H1 (cell line): ENCODE measurements at regions not wholly inside any gene's neighbourhood (a gene's known extent, or its start where the extent isn't known, plus 50 kb on each side); places are given as distances from the start of the nearest gene placed in this dataset.
"Not testable (repeated sequence)": the region's sequence is repeated elsewhere in the genome, so short reads cannot be mapped to it uniquely, and the experiment has no call there.

Experiments
- CTCF ChIA-PET: fragments of 300-600 bp; sonication (Branson Sonifier 250); formaldehyde crosslinking; loops from one replicate; lab custom pipeline; 2021; ENCODE audit not compliant: partially characterized antibody; lab: Charles Lee
- POLR2A ChIA-PET: fragments of 300-600 bp; sonication (Branson Sonifier 250); formaldehyde crosslinking; loops from one replicate; lab custom pipeline; 2021; ENCODE audit warnings: inconsistent platforms; ENCODE audit not compliant: partially characterized antibody; lab: Charles Lee
- DNase-seq, 2 experiments: peaks; one replicate each; pipeline versions ENCODE4 v3.0.0 to v3.0.0-alpha.2; 2010 to 2022; ENCODE audit warnings: low spot score in 2 of 2, low read depth in 1 of 2, mixed read lengths in 1 of 2
- FAIRE-seq: peaks from 2 replicates; lab custom pipeline; 2011; peaks lifted over from hg19 to GRCh38; lab: Jason Lieb, UNC
- H2AFZ ChIP-seq: 2 replicates; pipeline ENCODE4 v1.8.1; 2012; ENCODE audit warnings: low read length, inconsistent platforms
- H2AK5ac ChIP-seq: 2 replicates; pipeline ENCODE4 v1.6.1; 2013; ENCODE audit warnings: low read depth, low read length
- H2BK120ac ChIP-seq: replicated peaks from 2 replicates; pipeline ENCODE3; 2013; ENCODE audit warnings: low read depth, low read length, inconsistent platforms
- H2BK12ac ChIP-seq: 2 replicates; pipeline ENCODE4 v1.6.1; 2013; ENCODE audit warnings: low read depth, low read length
- H2BK15ac ChIP-seq: 2 replicates; pipeline ENCODE4 v1.6.1; 2013; ENCODE audit warnings: low read length
- H2BK20ac ChIP-seq: 2 replicates; pipeline ENCODE4 v1.6.1; 2013; ENCODE audit warnings: low read length
- H2BK5ac ChIP-seq: 2 replicates; pipeline ENCODE4 v1.6.1; 2013; ENCODE audit warnings: low read depth, low read length
- H3K14ac ChIP-seq: 2 replicates; pipeline ENCODE4 v1.6.1; 2013; ENCODE audit warnings: inconsistent platforms; ENCODE audit not compliant: insufficient read length
- H3K18ac ChIP-seq: 2 replicates; pipeline ENCODE4 v1.6.1; 2013; ENCODE audit warnings: low read length; ENCODE audit errors: extremely low read depth
- H3K23ac ChIP-seq: 2 replicates; pipeline ENCODE4 v1.6.1; 2013; ENCODE audit warnings: inconsistent platforms; ENCODE audit not compliant: insufficient read length
- H3K23me2 ChIP-seq: 2 replicates; pipeline ENCODE4 v1.6.1; 2013; ENCODE audit warnings: low read depth, low read length
- H3K27ac ChIP-seq: 2 replicates; pipeline ENCODE4 v1.6.1; 2011; ENCODE audit warnings: low read depth, low read length, inconsistent platforms
- H3K27me3 ChIP-seq, 4 experiments: replicated peaks in 1 of 4; 1 replicate in 1 of 4; 2 replicates in 3 of 4; pipeline versions ENCODE4 v1.6.1 to v1.8.1; 2011 to 2013; ENCODE audit warnings: low read length in 3 of 4, mild to moderate bottlenecking in 3 of 4, inconsistent platforms in 2 of 4, mixed read lengths in 2 of 4, moderate library complexity in 1 of 4; ENCODE audit not compliant: control insufficient read depth in 3 of 4, insufficient read depth in 3 of 4; ENCODE audit errors: extremely low read depth in 1 of 4
- H3K36me3 ChIP-seq, 4 experiments: 2 replicates each; pipeline versions ENCODE4 v1.6.1 to v1.8.1; 2011 to 2013; ENCODE audit warnings: mild to moderate bottlenecking in 4 of 4, low read length in 3 of 4, moderate library complexity in 2 of 4, control low read depth in 1 of 4, inconsistent platforms in 1 of 4; ENCODE audit not compliant: insufficient read depth in 4 of 4, control insufficient read depth in 2 of 4
- H3K4ac ChIP-seq: replicated peaks from 2 replicates; pipeline ENCODE3; 2013; ENCODE audit warnings: low read length, low read depth, mixed read lengths, inconsistent platforms; ENCODE audit not compliant: insufficient read length
- H3K4me1 ChIP-seq, 4 experiments: replicated peaks in 1 of 4; 1 replicate in 1 of 4; 2 replicates in 3 of 4; pipeline versions ENCODE4 v1.6.1 to v1.8.1; 2011 to 2013; ENCODE audit warnings: low read length in 3 of 4, inconsistent platforms in 2 of 4, mixed read lengths in 1 of 4; ENCODE audit not compliant: insufficient read depth in 4 of 4, control insufficient read depth in 3 of 4
- H3K4me2 ChIP-seq, 2 experiments: 2 replicates each; pipeline versions ENCODE4 v1.6.1 to v1.8.1; 2011 to 2013; ENCODE audit warnings: low read depth in 2 of 2, low read length in 2 of 2, control low read depth in 1 of 2, inconsistent platforms in 1 of 2, mild to moderate bottlenecking in 1 of 2; ENCODE audit not compliant: insufficient read depth in 1 of 2
- H3K4me3 ChIP-seq, 4 experiments: fragments of 200-600, 300-600 bp in 1 of 4; sonication (generic), shearing (Covaris generic), sonication (Bioruptor Twin) in 1 of 4; 2 replicates each; pipeline versions ENCODE4 v1.5.1 to v1.8.1; 2011 to 2016; ENCODE audit warnings: low read length in 4 of 4, low read depth in 3 of 4, control low read depth in 2 of 4, inconsistent platforms in 2 of 4, mild to moderate bottlenecking in 2 of 4, mixed read lengths in 1 of 4, moderate library complexity in 1 of 4; ENCODE audit not compliant: insufficient read depth in 2 of 4; ENCODE audit errors: extremely low read depth in 1 of 4
- H3K56ac ChIP-seq: replicated peaks from 2 replicates; pipeline ENCODE3; 2013; ENCODE audit warnings: low read depth, mild to moderate bottlenecking, mixed read lengths, low read length, inconsistent platforms; ENCODE audit not compliant: insufficient read length
- H3K79me1 ChIP-seq: 2 replicates; pipeline ENCODE4 v1.6.1; 2013; ENCODE audit warnings: low read depth, low read length, control low read depth
- H3K79me2 ChIP-seq, 2 experiments: 2 replicates each; pipeline versions ENCODE4 v1.6.1 to v1.8.1; 2012 to 2013; ENCODE audit warnings: low read length in 2 of 2, mild to moderate bottlenecking in 2 of 2, inconsistent platforms in 1 of 2; ENCODE audit not compliant: insufficient read depth in 2 of 2, control insufficient read depth in 1 of 2
- H3K9ac ChIP-seq, 4 experiments: replicated peaks in 1 of 4; 1 replicate in 1 of 4; 2 replicates in 3 of 4; pipeline versions ENCODE4 v1.6.1 to v1.8.1; 2011 to 2013; ENCODE audit warnings: low read depth in 3 of 4, low read length in 3 of 4, control low read depth in 2 of 4, mild to moderate bottlenecking in 2 of 4, moderate library complexity in 2 of 4, inconsistent platforms in 1 of 4; ENCODE audit errors: extremely low read depth in 1 of 4
- H3K9me3 ChIP-seq, 2 experiments: 2 replicates each; pipeline versions ENCODE4 v1.6.1 to v1.8.1; 2012 to 2013; ENCODE audit warnings: mild to moderate bottlenecking in 2 of 2, moderate library complexity in 2 of 2, control low read depth in 1 of 2, inconsistent platforms in 1 of 2, low read depth in 1 of 2, low read length in 1 of 2, mixed read lengths in 1 of 2; ENCODE audit not compliant: insufficient read depth in 2 of 2
- H4K20me1 ChIP-seq, 2 experiments: replicated peaks in 1 of 2; 2 replicates each; pipeline versions ENCODE3 to v1.8.1; 2011 to 2013; ENCODE audit warnings: inconsistent platforms in 2 of 2, low read length in 2 of 2, mild to moderate bottlenecking in 1 of 2; ENCODE audit not compliant: insufficient read depth in 2 of 2, control insufficient read depth in 1 of 2
- H4K5ac ChIP-seq: 2 replicates; pipeline ENCODE4 v1.6.1; 2013; ENCODE audit warnings: low read length, low read depth, mixed read lengths, inconsistent platforms; ENCODE audit not compliant: insufficient read length
- H4K8ac ChIP-seq: 2 replicates; pipeline ENCODE4 v1.8.0; 2013; ENCODE audit warnings: mild to moderate bottlenecking, moderate library complexity, low read length, inconsistent platforms; ENCODE audit not compliant: insufficient read depth; ENCODE audit errors: extremely low read depth
- H4K91ac ChIP-seq: replicated peaks from 2 replicates; pipeline ENCODE3; 2013; ENCODE audit warnings: low read length, mixed read lengths, inconsistent platforms; ENCODE audit not compliant: insufficient read length
- CBX5 ChIP-seq: fragments of 300-800, 300-1000 bp; sonication (generic); IDR thresholded peaks from 2 replicates; pipeline ENCODE4 v1.7.1; 2016; ENCODE audit warnings: antibody characterized with exemption, low read length, low read depth
- EP300 ChIP-seq, 2 experiments: IDR thresholded peaks; 1 replicate in 1 of 2; 2 replicates in 1 of 2; pipeline ENCODE4 v1.6.1; 2011 to 2012; ENCODE audit warnings: low read depth in 2 of 2, low read length in 2 of 2, mild to moderate bottlenecking in 2 of 2, borderline replicate concordance in 1 of 2, inconsistent platforms in 1 of 2, moderate library complexity in 1 of 2
- MAX ChIP-seq: IDR thresholded peaks from 2 replicates; pipeline ENCODE4 v1.6.1; 2012; ENCODE audit warnings: inconsistent platforms
- POLR2AphosphoS5 ChIP-seq: IDR thresholded peaks from 2 replicates; pipeline ENCODE4 v1.6.1; 2011; ENCODE audit warnings: low read depth, low read length
- SAP30 ChIP-seq: fragments of 300-600 bp; sonication (generic); IDR thresholded peaks from 2 replicates; pipeline ENCODE4 v1.7.1; 2012; ENCODE audit warnings: low read length, moderate library complexity, mild to moderate bottlenecking, inconsistent platforms; ENCODE audit not compliant: insufficient read depth, insufficient replicate concordance
- SP1 ChIP-seq: IDR thresholded peaks from 2 replicates; pipeline ENCODE4 v1.6.1; 2011; ENCODE audit warnings: low read depth, low read length
- SUZ12 ChIP-seq: fragments of 200-600 bp; sonication (generic); IDR thresholded peaks from 2 replicates; pipeline ENCODE4 v1.6.1; 2012; ENCODE audit warnings: mild to moderate bottlenecking, inconsistent platforms, low read length, moderate library complexity, mixed read lengths
- WGBS, 2 experiments: shearing (Covaris generic) in 1 of 2; methylation state at CpG; one replicate each; pipeline versions ENCODE4 v1.1.6 to v1.1.7; 2013 to 2015; ENCODE audit warnings: low lambda C conversion rate in 2 of 2, mixed read lengths in 2 of 2, inconsistent platforms in 1 of 2, low coverage in 1 of 2, missing lambda C conversion rate in 1 of 2; ENCODE audit not compliant: insufficient replicate concordance in 2 of 2, insufficient coverage in 1 of 2, insufficient read length in 1 of 2; ENCODE audit errors: extremely low coverage in 1 of 2, missing lambda C conversion rate in 1 of 2; 5-methylcytosine and 5-hydroxymethylcytosine counted together

GRCh38 chr2:125341353-125341752, 1314.6 kb upstream of the GYPC start (continued):
- no peak for TF ChIP-seq MAX
- no peak for TF ChIP-seq SUZ12
- TF ChIP-seq POLR2AphosphoS5, result no peak
- no peak for TF ChIP-seq CBX5
- no peak for TF ChIP-seq SAP30
- no peak for TF ChIP-seq SP1
- no peak for TF ChIP-seq EP300 (IDR thresholded peaks at IDR 0.05; ENCODE audit: borderline replicate concordance in 1 of 2, low read depth in 2 of 2, low read length in 2 of 2)
- TF ChIP-seq, all 59 proteins: peak for 0

GRCh38 chr2:125353542-125353941, 1302.4 kb upstream of the GYPC start:
- H4K91ac ChIP-seq, H3K4me3 ChIP-seq, H3K9me3 ChIP-seq, H3K14ac ChIP-seq, H3K4me1 ChIP-seq, H2BK5ac ChIP-seq, H4K20me1 ChIP-seq, H2BK120ac ChIP-seq, H2BK12ac ChIP-seq, H3K18ac ChIP-seq, H2AK5ac ChIP-seq, CTCF ChIA-PET, H3K23ac ChIP-seq, H3K4ac ChIP-seq, H3K4me2 ChIP-seq, POLR2A ChIA-PET, H4K5ac ChIP-seq, H3K56ac ChIP-seq, H3K79me1 ChIP-seq, H4K8ac ChIP-seq, H2BK20ac ChIP-seq, H3K79me2 ChIP-seq, H3K27me3 ChIP-seq, H2BK15ac ChIP-seq, H3K27ac ChIP-seq, H2AFZ ChIP-seq, DNase-seq, FAIRE-seq, H3K9ac ChIP-seq, H3K36me3 ChIP-seq, H3K23me2 ChIP-seq: not testable (repeated sequence)
- WGBS, 2 experiments, result 86% methylated on average over 12 of the region's 12 CpGs; no CpG with 5 or more reads in 1 of the 2 experiments
